Non-pigmented ciliary epithelial cell (primary cell): ENCODE measurements at regions not wholly inside any gene's neighbourhood (a gene's known extent, or its start where the extent isn't known, plus 50 kb on each side); places are given as distances from the start of the nearest gene placed in this dataset.

ENCODE experiments used
- DNase-seq: peaks from one replicate; pipeline ENCODE4 v3.0.0-alpha.2; 2010; ENCODE audit warnings: low read depth

- DNase-seq = no peak
These were observed 274.5 kb upstream of the B3GAT1 start for GRCh38 chr11:134686460-134687061.

- no peak for DNase-seq
These were observed 273.8 kb upstream of the B3GAT1 start for GRCh38 chr11:134685793-134686380.

- no peak for DNase-seq
These were observed 272.5 kb upstream of the B3GAT1 start for GRCh38 chr11:134684576-134684975.

GRCh38 chr11:134683860-134684259 lies 271.8 kb upstream of the B3GAT1 start:
- no peak for DNase-seq

GRCh38 chr11:134682577-134682976 lies 270.5 kb upstream of the B3GAT1 start:
- no peak for DNase-seq

- no peak for DNase-seq
These were observed 267.6 kb upstream of the B3GAT1 start for GRCh38 chr11:134679592-134679991.

GRCh38 chr11:134678744-134679143 lies 266.7 kb upstream of the B3GAT1 start:
- no peak for DNase-seq

- DNase-seq = no peak
These were observed 266.0 kb upstream of the B3GAT1 start for GRCh38 chr11:134677891-134678551.

GRCh38 chr11:134677397-134677822 lies 265.4 kb upstream of the B3GAT1 start:
- DNase-seq = no peak

GRCh38 chr11:134676516-134677287 lies 264.7 kb upstream of the B3GAT1 start:
- DNase-seq = no peak

- no peak for DNase-seq
These were observed 263.9 kb upstream of the B3GAT1 start for GRCh38 chr11:134675983-134676382.

- DNase-seq = no peak
These were observed 262.9 kb upstream of the B3GAT1 start for GRCh38 chr11:134674974-134675373.

GRCh38 chr11:134670961-134671370 lies 258.9 kb upstream of the B3GAT1 start:
- no peak for DNase-seq

- DNase-seq = no peak
These were observed 258.3 kb upstream of the B3GAT1 start for GRCh38 chr11:134670247-134670782.

GRCh38 chr11:134669796-134670195 lies 257.8 kb upstream of the B3GAT1 start:
- no peak for DNase-seq

GRCh38 chr11:134668796-134669195 lies 256.8 kb upstream of the B3GAT1 start:
- no peak for DNase-seq

- no peak for DNase-seq
These were observed 256.0 kb upstream of the B3GAT1 start for GRCh38 chr11:134668076-134668475.

GRCh38 chr11:134667505-134667904 lies 255.5 kb upstream of the B3GAT1 start:
- DNase-seq = no peak

GRCh38 chr11:134667175-134667500 lies 255.1 kb upstream of the B3GAT1 start:
- DNase-seq = no peak

GRCh38 chr11:134666273-134667174 lies 254.5 kb upstream of the B3GAT1 start:
- DNase-seq = no peak

GRCh38 chr11:134665571-134666270 lies 253.7 kb upstream of the B3GAT1 start:
- DNase-seq = no peak
